AML-193 (cell line): ENCODE measurements at regions not wholly inside any gene's neighbourhood (a gene's known extent, or its start where the extent isn't known, plus 50 kb on each side); places are given as distances from the start of the nearest gene placed in this dataset.

Experiments
- DNase-seq, 2 experiments: peaks; one replicate each; lab custom pipeline; 2025; lab: John Stamatoyannopoulos, UW

GRCh38 chr2:196356332-196356731 is 185.0 kb upstream of the STK17B start:
- DNase-seq, result no peak

GRCh38 chr2:196360650-196361049 is 189.3 kb upstream of the STK17B start:
- DNase-seq, result no peak

DNA sequence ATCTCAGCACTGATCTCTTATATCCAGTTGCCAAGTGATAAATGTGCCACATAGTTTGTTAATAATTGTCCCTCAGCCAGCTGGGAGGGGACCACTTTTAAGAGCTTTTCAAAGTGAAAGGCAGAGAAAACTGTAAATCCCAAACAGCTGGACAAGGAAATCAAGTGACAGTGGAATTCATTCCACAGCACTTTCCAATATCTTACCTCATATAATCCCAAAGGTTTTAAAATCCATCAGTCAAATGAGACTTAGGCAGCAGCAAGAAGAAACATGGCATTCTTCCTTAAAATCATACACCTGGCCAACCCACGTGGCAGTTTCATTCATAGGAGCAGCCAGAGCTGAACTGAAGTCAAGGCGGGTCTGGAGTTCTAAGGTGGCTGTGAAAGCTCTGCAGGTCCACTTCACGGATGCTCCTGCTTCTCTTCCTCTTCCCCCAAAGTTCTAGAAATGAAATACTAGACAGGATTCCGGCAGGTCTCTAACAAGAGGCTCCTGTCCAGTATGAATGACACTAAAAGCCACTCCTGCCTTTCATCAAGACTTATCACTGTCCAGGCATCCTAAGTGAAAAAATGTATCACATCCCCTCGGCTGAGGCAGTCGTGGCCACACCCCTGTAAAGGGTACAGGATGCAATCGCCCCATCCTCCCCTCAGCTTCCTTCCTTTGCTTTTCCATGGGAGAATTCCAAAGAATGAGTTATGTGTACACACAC is 190.4 kb upstream of the STK17B start:
- DNase-seq, result no peak

DNA sequence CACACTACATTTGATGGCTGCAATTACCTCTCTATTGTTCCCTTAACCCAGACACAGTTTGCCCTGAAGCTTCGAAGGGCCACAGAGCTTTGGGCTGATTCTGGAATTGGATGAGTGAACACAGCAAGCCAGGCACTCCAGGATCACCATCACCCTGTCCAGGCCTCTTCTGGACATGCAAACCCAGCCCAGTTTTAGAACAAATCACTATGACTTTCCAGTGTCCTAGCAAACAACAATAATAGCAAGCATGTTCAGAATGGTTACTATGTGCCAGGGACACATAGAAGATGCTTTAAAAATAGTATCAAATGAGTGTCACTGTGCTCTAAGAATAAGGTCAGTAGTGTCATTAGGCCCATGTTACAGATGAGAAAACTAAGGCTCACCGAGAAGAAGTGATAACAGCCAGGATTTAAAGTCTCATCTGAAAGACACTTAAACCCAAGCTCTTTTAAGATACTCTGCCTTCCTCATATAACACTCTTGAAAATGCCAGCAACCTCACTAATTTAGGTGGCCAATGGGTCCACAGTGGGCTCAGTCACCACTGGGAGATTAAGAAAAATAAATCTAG is 191.7 kb upstream of the STK17B start:
- no peak for DNase-seq

GRCh38 chr2:196365145-196365544 is 193.8 kb upstream of the STK17B start:
- no peak for DNase-seq

DNA sequence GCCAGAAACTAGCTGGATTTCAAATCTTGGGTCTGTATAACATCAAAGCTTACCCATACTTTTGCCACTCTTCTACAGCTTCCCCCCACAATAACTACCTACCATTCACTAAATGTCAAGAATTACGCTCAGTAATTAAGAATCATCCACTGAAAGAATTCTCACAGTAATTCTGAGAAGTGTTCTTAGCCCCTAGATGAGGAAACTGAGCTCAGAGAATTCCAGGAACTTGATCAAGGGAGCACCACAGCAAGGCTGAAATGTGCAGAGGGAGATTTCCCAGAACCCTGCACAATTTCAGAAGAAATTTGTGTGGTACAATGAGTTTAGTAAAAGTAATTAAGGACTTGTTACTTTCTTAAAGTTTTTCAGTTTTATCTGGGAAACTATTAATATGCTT is 194.5 kb upstream of the STK17B start:
- no peak for DNase-seq

DNA sequence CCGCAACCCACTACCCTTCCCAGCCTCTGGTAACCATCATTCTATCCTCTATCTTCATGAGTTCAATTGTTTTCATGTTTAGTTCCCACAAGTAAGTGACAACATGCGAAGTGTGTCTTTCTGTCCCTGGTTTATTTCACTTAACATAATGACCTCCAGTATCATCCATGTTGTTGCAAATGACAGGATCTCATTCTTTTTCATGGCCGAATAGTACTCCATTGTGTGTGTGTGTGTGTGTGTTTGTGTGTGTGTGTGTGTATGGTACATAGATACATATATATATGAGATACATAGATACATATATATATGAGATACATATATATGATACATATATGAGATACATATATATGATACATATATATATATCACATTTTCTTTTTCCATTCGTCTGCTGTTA is 196.3 kb upstream of the STK17B start:
- DNase-seq, result no peak

- DNase-seq, result no peak
Observed at GRCh38 chr2:196368546-196369225, 197.3 kb upstream of the STK17B start.

DNA sequence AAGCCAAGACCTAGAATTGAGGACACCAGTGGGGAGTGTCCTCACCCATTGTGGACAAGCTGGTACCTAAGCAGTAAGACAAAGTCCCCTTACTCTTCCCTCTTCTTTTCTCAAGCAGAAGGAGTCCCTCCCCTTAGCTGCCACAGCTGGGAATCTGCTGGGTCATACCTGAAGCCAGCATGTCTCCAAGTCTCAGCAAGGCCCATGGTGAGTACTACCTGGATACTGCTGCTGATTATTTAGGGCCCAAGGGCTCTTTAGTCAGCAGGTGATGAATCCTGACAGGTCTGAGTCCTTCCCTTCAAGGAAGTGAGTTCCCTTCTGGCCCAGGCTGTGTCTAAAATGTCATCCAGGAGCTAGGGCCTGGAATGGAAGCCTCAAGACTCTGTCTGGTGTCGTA is 198.6 kb upstream of the STK17B start:
- DNase-seq, result no peak

DNA sequence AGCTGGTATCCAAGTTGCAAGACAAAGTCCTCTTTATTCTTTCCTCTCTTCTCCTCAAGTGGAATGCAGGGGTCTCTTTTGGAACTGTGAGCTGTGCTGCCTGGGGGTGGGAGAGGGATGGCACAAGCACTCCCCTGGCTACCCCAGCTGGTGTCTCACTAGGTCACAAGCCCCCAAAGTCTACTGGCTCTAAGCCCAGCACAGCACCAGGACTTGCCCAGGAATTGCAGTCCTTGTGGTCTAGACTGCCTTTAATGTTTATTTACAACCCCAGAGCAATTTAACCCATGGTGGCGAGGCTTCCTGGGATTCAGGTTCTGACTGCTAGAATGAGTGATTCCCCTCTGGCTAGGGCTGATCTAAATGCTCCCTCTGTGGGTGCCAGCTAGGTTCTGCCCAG is 199.0 kb upstream of the STK17B start:
- no peak for DNase-seq

DNA sequence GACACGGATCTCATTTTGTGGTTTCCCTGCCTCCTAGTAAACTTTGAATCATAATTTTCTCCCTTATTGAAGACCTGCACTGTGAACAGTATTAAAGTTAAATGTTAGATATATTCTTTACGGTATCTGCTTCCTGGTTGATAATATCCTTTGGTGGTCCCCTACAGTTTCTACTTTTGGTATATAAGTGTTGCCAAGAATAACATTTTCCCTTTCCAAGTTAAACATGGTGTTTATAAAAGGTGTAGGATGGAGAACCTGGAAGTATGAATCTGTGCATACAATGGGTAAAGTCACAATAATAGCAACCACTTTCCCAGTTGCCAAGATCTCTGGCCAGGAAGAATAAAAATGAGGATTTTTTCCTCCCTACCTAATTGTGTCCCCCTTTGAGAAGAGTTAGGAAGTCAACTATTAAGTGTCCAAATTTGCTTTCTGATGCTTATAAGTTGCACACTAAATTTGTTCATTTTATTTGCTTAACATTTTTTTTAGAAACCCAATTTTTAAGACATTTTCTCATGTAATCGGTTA is 201.0 kb upstream of the STK17B start:
- no peak for DNase-seq

DNA sequence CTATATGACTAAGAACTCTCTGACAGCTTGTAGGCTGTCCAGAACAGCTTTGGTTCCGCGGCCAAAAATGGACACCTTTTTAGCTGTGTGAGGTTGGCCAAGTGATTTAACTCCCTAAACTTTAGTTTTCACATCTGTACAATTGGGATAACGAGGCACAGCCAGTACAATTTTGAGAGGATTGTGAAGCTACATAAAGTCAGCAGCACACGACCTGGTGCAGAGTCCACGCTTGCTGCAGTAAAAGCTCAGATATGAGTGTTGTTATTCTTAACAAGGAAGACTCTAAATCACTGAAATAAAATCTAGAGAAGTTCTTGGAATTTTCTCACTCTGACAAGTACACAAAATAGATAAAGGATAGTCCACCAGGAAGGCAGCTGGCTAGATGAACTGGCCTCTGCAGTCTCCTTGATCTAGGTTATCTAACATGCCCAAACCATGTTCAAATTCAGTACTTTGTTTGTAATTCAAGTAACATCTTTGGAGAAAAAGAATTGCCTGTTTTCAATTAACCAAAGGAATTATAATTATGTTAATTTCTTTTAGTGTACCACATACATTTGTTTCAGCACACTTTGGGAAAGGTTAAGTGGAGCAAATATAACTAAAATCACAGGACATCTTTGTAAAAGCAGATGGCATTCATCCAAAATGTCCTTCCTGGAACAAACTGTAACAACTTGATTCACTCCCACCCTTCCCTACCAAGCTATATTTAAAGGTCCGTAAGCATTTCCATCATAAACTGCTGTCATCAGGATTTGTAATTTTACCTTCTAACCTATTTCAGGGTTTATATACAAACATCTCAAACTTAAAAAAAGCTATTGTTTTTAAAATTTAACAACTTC is 201.7 kb upstream of the STK17B start:
- DNase-seq, result no peak

- DNase-seq, result no peak
Observed at GRCh38 chr2:196376984-196377877, 205.9 kb upstream of the STK17B start.

- no peak for DNase-seq
Observed at GRCh38 chr2:196379600-196379999, 208.2 kb upstream of the STK17B start.

DNA sequence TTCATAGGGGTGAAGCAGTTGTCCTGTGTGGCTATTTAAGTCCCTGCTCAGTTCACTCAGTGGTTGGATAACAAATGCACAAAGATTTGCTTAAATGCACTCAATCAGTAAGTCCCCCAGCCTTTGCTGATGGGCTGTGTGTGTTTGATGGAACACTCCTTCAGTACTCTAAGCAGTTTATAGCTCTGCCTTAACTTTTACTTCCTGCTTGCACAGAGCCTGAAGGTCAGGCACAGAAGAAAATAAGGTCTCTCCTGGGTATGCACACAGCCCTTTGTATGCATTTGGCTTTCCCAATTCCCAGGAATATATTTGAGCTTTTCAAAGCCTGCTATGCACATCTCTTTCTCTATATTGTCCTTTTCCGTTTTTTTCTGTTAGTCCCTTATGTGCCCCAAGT is 208.7 kb upstream of the STK17B start:
- DNase-seq, result no peak

- DNase-seq, result no peak
Observed at GRCh38 chr2:196380575-196380974, 209.2 kb upstream of the STK17B start.

DNA sequence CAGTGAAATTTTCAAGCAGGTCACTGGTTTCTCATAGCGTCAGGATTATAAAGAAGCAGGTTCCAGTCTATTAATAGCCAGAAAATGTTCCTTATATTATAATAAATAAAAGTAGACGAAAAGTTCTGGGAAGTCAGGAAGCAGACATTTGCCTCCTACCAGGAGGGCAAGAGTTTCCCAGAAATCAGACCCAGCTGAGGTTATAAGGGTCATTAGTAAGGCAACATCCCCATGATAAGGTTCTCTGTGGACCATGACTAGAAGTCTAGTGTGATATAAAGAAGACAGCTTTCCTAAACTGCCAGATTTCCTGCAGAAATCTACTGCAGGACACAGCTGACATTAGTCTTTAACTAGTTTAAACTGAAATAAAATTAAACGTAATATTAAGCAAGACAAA is 210.1 kb upstream of the STK17B start:
- no peak for DNase-seq

DNA sequence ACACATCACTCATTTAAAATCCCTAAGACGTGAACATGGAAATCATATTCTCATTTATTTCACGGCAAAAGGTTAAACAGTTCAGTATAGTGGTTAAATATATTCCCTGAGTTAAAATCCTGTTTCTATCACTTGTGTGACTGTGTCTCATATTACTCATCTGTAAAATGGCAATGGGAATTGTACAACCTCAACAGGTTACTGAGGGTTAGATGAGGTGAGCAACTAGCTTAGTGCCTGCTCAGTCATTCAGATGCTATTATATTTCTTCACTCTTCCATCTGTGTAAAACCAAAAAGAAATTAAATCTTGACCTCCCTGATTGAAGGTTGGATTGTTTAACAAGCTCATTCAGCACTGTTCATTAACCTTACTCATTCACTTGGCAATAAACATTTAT is 212.4 kb upstream of the STK17B start:
- no peak for DNase-seq

- no peak for DNase-seq
Observed at GRCh38 chr2:196384729-196385128, 213.4 kb upstream of the STK17B start.

DNA sequence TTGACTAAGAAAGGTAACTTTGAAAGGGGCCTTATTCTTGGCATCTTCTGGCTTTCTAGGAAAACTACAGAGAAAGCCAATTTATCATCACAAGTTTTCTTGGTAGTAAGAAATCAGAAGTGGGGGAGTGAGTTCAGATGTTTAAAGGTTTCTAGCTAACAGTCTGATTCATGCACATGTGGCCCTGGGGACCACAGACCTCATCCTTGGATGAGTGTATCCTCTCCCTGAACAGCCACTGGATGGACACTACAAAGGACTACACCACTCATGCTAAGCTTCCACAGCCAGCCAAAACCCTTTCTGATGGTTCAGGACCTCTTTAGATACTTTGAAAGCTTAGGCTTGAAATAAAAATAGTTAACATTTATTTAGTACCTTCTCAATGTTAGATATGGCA is 218.3 kb upstream of the STK17B start:
- DNase-seq, result no peak
